ENCODE measurements at regions not wholly inside any gene's neighbourhood (a gene's known extent, or its start where the extent isn't known, plus 50 kb on each side); places are given as distances from the start of the nearest gene placed in this dataset.
A peak's percentile ranks its signal among the peaks of the same experiment; 100 is the strongest.

- TF ChIP-seq ZNF331 (CRISPR knock-in tag; IDR thresholded peaks at IDR 0.05; ENCODE audit: low read depth), result no peak
Observed at GRCh38 chr14:65351493-65352194, 60.9 kb upstream of the FUT8 start (continued).

GRCh38 chr14:65352964-65353530 is 59.5 kb upstream of the FUT8 start:
- Histone ChIP-seq H2AFZ (no peak overlapping the region), H3K36me3 (ENCODE audit: insufficient read depth) (no peaks in the 10 kb centered on the region), H3K27ac (ENCODE audit: low read depth) (no peak overlapping the region), H3F3A (replicated peaks; ENCODE audit: low read depth) (no peaks in the 10 kb centered on the region), H3K4me3 (no peak overlapping the region), H4K20me1 (replicated peaks; ENCODE audit: insufficient read depth) (no peaks in the 10 kb centered on the region), H3K79me2 (replicated peaks; ENCODE audit: insufficient read depth) (no peaks in the 10 kb centered on the region), H3K27me3 (ENCODE audit: insufficient read depth) (no peaks in the 10 kb centered on the region), H3K9me2 (ENCODE audit: insufficient read depth) (0 out of 2 replicates have a peak, but pooled peaks cover 9% of the 10 kb centered on the region), H3K4me1 (ENCODE audit: insufficient read depth) (peaks cover 11% of the 10 kb centered on the region), H3K4me2 (no peak overlapping the region)
- no peak for ATAC-seq
- DNase-seq (ENCODE audit: low spot score), result no peak
- Mint-ChIP-seq H3K36me3 (ENCODE audit: low read depth) (no peaks in the 10 kb centered on the region), H3K27me3 (ENCODE audit: insufficient read depth, low read depth, poor library complexity) (peaks cover 6% of the 10 kb centered on the region), H3K4me1 (peaks cover 15% of the 10 kb centered on the region), H3K9me3 (no peaks in the 10 kb centered on the region), H3K27ac (no peak overlapping the region), H3K4me3 (no peak overlapping the region)
- TF ChIP-seq REST (IDR thresholded peaks at IDR 0.05; ENCODE audit: unreplicated experiment), result no peak
- TF ChIP-seq NANOG (IDR thresholded peaks at IDR 0.05; ENCODE audit: borderline replicate concordance), result no peak

- no peak overlapping the region for H3K27ac Mint-ChIP-seq
- H3K79me2 ChIP-seq (replicated peaks; ENCODE audit: insufficient read depth), result no peaks in the 10 kb centered on the region
- no peak for ATAC-seq
Observed at GRCh38 chr14:65354131-65354530, 58.4 kb upstream of the FUT8 start.

More at GRCh38 chr14:65354131-65354530, 58.4 kb upstream of the FUT8 start:
- Mint-ChIP-seq H3K4me1 (peaks cover 15% of the 10 kb centered on the region), H3K36me3 (ENCODE audit: low read depth) (no peaks in the 10 kb centered on the region), H3K9me3 (no peaks in the 10 kb centered on the region), H3K4me3 (no peak overlapping the region), H3K27me3 (ENCODE audit: insufficient read depth, low read depth, poor library complexity) (peaks cover 6% of the 10 kb centered on the region)
- Histone ChIP-seq H3K27me3 (ENCODE audit: insufficient read depth) (no peaks in the 10 kb centered on the region), H2AFZ (peak overlapping the region; percentile 83), H3K9me2 (ENCODE audit: insufficient read depth) (0 out of 2 replicates have a peak, but pooled peaks cover 9% of the 10 kb centered on the region), H3K4me1 (ENCODE audit: insufficient read depth) (peaks cover 11% of the 10 kb centered on the region), H3K27ac (ENCODE audit: low read depth) (no peak overlapping the region), H3F3A (replicated peaks; ENCODE audit: low read depth) (no peaks in the 10 kb centered on the region), H3K4me3 (no peak overlapping the region), H3K36me3 (ENCODE audit: insufficient read depth) (no peaks in the 10 kb centered on the region), H3K4me2 (no peak overlapping the region), H4K20me1 (replicated peaks; ENCODE audit: insufficient read depth) (no peaks in the 10 kb centered on the region)
- TF ChIP-seq EZH2phosphoT487 (IDR thresholded peaks at IDR 0.05; ENCODE audit: unreplicated experiment) (no peak), ZNF331 (CRISPR knock-in tag; IDR thresholded peaks at IDR 0.05; ENCODE audit: low read depth) (no peak), REST (IDR thresholded peaks at IDR 0.05; ENCODE audit: unreplicated experiment) (no peak)
- no peak for DNase-seq (ENCODE audit: low spot score)

All from GM23338 (cell line).